ENCODE measurements at regions not wholly inside any gene's neighbourhood (a gene's known extent, or its start where the extent isn't known, plus 50 kb on each side); places are given as distances from the start of the nearest gene placed in this dataset.

GRCh38 chr12:4216187-4216927, 57.2 kb upstream of the CCND2 start:
- H4K20me1 ChIP-seq (ENCODE audit: insufficient read depth, low read length) = no peaks in the 10 kb centered on the region
- H3K4me1 ChIP-seq (ENCODE audit: insufficient read depth, low read length) = no peaks in the 10 kb centered on the region
- no peaks in the 10 kb centered on the region for H3K79me2 ChIP-seq (ENCODE audit: insufficient read depth, low read length)
- no peak overlapping the region for H2AFZ ChIP-seq (ENCODE audit: low read length)
- no peak for TF ChIP-seq CTCF (IDR thresholded peaks at IDR 0.05; ENCODE audit: extremely low read depth, low read depth, low read length)
- no peaks in the 10 kb centered on the region for H3K27me3 ChIP-seq (ENCODE audit: insufficient read depth, low read length)
- H3K4me3 ChIP-seq (ENCODE audit: insufficient read depth, low read length) = no peak overlapping the region
- DNase-seq (ENCODE audit: insufficient read length, low spot score, missing footprints) = no peak
- no peaks in the 10 kb centered on the region for H3K9me3 ChIP-seq (ENCODE audit: low read depth, low read length)
- no peak overlapping the region for H3K4me2 ChIP-seq (ENCODE audit: insufficient read depth, low read length)
- H3K36me3 ChIP-seq (ENCODE audit: insufficient read depth, low read length) = no peaks in the 10 kb centered on the region
- no peak overlapping the region for H3K27ac ChIP-seq (ENCODE audit: low read depth, low read length)

GRCh38 chr12:4215229-4216186, 58.1 kb upstream of the CCND2 start:
- Histone ChIP-seq H3K36me3 (ENCODE audit: insufficient read depth, low read length) (no peaks in the 10 kb centered on the region), H3K27ac (ENCODE audit: low read depth, low read length) (no peak overlapping the region), H3K4me1 (ENCODE audit: insufficient read depth, low read length) (no peaks in the 10 kb centered on the region), H3K4me3 (ENCODE audit: insufficient read depth, low read length) (no peak overlapping the region), H3K79me2 (ENCODE audit: insufficient read depth, low read length) (no peaks in the 10 kb centered on the region), H3K27me3 (ENCODE audit: insufficient read depth, low read length) (no peaks in the 10 kb centered on the region), H3K9me3 (ENCODE audit: low read depth, low read length) (no peaks in the 10 kb centered on the region), H2AFZ (ENCODE audit: low read length) (no peak overlapping the region), H3K4me2 (ENCODE audit: insufficient read depth, low read length) (no peak overlapping the region), H4K20me1 (ENCODE audit: insufficient read depth, low read length) (no peaks in the 10 kb centered on the region)
- no peak for DNase-seq (ENCODE audit: insufficient read length, low spot score, missing footprints)
- TF ChIP-seq CTCF (IDR thresholded peaks at IDR 0.05; ENCODE audit: extremely low read depth, low read depth, low read length) = no peak

- H2AFZ ChIP-seq (ENCODE audit: low read length) = no peak overlapping the region
- no peak overlapping the region for H3K4me2 ChIP-seq (ENCODE audit: insufficient read depth, low read length)
- TF ChIP-seq CTCF (IDR thresholded peaks at IDR 0.05; ENCODE audit: extremely low read depth, low read depth, low read length) = no peak
- no peaks in the 10 kb centered on the region for H3K36me3 ChIP-seq (ENCODE audit: insufficient read depth, low read length)
- H3K27me3 ChIP-seq (ENCODE audit: insufficient read depth, low read length) = peaks cover 2% of the 10 kb centered on the region
- no peaks in the 10 kb centered on the region for H3K4me1 ChIP-seq (ENCODE audit: insufficient read depth, low read length)
- H3K4me3 ChIP-seq (ENCODE audit: insufficient read depth, low read length) = no peak overlapping the region
- H4K20me1 ChIP-seq (ENCODE audit: insufficient read depth, low read length) = no peaks in the 10 kb centered on the region
- no peaks in the 10 kb centered on the region for H3K79me2 ChIP-seq (ENCODE audit: insufficient read depth, low read length)
- DNase-seq (ENCODE audit: insufficient read length, low spot score, missing footprints) = no peak
- no peaks in the 10 kb centered on the region for H3K9me3 ChIP-seq (ENCODE audit: low read depth, low read length)
- no peak overlapping the region for H3K27ac ChIP-seq (ENCODE audit: low read depth, low read length)
These were observed 58.7 kb upstream of the CCND2 start for GRCh38 chr12:4214877-4215228.

GRCh38 chr12:4213471-4213870, 60.1 kb upstream of the CCND2 start:
- no peak overlapping the region for H3K27ac ChIP-seq (ENCODE audit: low read depth, low read length)
- H3K4me3 ChIP-seq (ENCODE audit: insufficient read depth, low read length) = no peak overlapping the region
- H3K36me3 ChIP-seq (ENCODE audit: insufficient read depth, low read length) = no peaks in the 10 kb centered on the region
- no peak for TF ChIP-seq CTCF (IDR thresholded peaks at IDR 0.05; ENCODE audit: extremely low read depth, low read depth, low read length)
- no peaks in the 10 kb centered on the region for H3K79me2 ChIP-seq (ENCODE audit: insufficient read depth, low read length)
- H4K20me1 ChIP-seq (ENCODE audit: insufficient read depth, low read length) = no peaks in the 10 kb centered on the region
- no peak overlapping the region for H3K4me2 ChIP-seq (ENCODE audit: insufficient read depth, low read length)
- no peaks in the 10 kb centered on the region for H3K4me1 ChIP-seq (ENCODE audit: insufficient read depth, low read length)
- H3K27me3 ChIP-seq (ENCODE audit: insufficient read depth, low read length) = peaks cover 2% of the 10 kb centered on the region
- DNase-seq (ENCODE audit: insufficient read length, low spot score, missing footprints) = no peak
- H3K9me3 ChIP-seq (ENCODE audit: low read depth, low read length) = no peaks in the 10 kb centered on the region
- no peak overlapping the region for H2AFZ ChIP-seq (ENCODE audit: low read length)

All from osteoblast (primary cell).